GM13977 (cell line): ENCODE measurements at regions not wholly inside any gene's neighbourhood (a gene's known extent, or its start where the extent isn't known, plus 50 kb on each side); places are given as distances from the start of the nearest gene placed in this dataset.
"Not testable (repeated sequence)": the region's sequence is repeated elsewhere in the genome, so short reads cannot be mapped to it uniquely, and the experiment has no call there.

Experiments
- DNase-seq: peaks from one replicate; pipeline ENCODE4 v3.0.0; 2012; ENCODE audit warnings: low spot score
- in situ Hi-C: fragments of 300-500 bp; cut with MboI; formaldehyde crosslinking; loops from one replicate; pipeline ENCODE4 v1.12.0; 2022; ENCODE audit warnings: low sequenced_read_pairs, low pct_unique_long_range_greater_than_20kb, mixed read lengths, inconsistent platforms; ENCODE audit not compliant: unreplicated experiment
- TF ChIP-seq, protein P1 (sequence below): IDR thresholded peaks from 2 replicates; pipeline ENCODE4 v1.5.1; 2012; ENCODE audit warnings: mild to moderate bottlenecking, control low read depth; ENCODE audit not compliant: insufficient read depth; ENCODE audit errors: extremely low read depth, missing control alignments

DNA sequence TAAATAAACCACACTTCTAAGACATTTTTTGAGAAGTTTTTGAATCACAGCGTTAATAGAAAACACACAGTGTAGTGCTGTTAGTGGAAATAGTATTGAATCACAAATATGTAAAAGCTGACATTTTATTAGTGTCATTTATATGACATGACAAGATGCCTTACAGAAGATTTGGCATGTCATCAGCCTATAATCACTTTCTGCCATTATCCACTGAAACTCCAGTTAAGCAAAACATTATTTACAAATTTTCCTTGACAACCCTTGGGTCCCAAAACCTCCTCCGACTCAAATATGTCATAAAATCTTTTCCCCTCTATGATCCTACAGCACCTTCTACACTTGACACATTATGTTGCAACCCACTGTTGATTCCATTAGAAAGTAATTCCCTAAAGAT lies 376.9 kb upstream of the LRFN5 start:
- no peak for DNase-seq
- in situ Hi-C loops, result no loop called here
- TF ChIP-seq, protein P1, sequence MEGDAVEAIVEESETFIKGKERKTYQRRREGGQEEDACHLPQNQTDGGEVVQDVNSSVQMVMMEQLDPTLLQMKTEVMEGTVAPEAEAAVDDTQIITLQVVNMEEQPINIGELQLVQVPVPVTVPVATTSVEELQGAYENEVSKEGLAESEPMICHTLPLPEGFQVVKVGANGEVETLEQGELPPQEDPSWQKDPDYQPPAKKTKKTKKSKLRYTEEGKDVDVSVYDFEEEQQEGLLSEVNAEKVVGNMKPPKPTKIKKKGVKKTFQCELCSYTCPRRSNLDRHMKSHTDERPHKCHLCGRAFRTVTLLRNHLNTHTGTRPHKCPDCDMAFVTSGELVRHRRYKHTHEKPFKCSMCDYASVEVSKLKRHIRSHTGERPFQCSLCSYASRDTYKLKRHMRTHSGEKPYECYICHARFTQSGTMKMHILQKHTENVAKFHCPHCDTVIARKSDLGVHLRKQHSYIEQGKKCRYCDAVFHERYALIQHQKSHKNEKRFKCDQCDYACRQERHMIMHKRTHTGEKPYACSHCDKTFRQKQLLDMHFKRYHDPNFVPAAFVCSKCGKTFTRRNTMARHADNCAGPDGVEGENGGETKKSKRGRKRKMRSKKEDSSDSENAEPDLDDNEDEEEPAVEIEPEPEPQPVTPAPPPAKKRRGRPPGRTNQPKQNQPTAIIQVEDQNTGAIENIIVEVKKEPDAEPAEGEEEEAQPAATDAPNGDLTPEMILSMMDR, result no peak

DNA sequence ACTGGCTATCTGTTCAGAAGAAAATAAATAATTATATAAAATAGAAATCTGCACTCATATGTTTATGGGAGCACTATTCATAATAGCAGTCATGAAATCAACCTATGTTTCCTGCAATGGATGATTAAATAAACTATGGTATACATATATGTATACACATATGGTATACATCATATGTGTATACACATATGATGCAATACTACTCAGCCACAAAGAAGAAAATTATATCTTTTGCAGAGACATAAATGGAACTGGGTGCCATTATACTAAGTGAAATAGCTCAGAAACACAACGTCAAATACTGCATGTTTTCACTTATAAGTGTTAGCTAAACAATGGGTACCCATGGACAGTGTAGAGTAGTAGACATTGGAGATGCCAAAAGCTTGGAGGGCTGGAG lies 381.2 kb upstream of the LRFN5 start:
- TF ChIP-seq, protein P1, result no peak
- DNase-seq, result no peak
- in situ Hi-C loops, result no loop called here

DNA sequence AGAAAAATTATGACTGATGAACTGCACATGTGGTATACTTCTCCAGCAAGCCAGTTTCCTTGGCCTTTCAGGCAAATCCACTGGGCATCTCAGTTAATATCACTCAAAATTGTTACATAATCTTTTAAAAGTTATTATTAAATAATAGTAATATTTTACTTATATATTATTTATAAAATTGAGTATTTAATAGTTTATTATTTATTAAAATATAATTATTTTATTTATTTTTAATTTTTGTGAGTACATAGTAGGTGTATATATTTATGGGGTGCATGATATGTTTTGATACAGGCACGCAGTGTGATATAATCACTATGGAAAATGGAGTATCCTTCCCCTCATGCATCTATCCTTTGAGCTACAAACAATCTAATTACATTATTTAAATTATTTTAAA lies 384.1 kb upstream of the LRFN5 start:
- TF ChIP-seq, protein P1, result no peak
- in situ Hi-C loops, result no loop called here
- DNase-seq, result no peak

DNA sequence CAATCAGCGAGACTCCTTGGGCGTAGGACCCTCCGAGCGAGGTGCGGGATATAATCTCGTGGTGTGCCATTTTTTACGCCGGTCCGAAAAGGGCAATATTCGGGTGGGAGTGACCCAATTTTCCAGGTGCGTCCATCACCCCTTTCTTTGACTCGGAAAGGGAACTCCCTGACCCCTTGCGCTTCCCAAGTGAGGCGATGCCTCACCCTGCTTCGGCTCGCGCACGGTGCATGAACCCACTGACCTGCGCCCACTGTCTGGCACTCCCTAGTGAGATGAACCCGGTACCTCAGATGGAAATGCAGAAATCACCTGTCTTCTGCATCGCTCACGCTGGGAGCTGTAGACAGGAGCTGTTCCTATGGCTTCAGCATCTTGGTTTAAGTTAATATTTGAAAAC lies 391.7 kb upstream of the LRFN5 start:
- in situ Hi-C loops, DNase-seq: not testable (repeated sequence)

DNA sequence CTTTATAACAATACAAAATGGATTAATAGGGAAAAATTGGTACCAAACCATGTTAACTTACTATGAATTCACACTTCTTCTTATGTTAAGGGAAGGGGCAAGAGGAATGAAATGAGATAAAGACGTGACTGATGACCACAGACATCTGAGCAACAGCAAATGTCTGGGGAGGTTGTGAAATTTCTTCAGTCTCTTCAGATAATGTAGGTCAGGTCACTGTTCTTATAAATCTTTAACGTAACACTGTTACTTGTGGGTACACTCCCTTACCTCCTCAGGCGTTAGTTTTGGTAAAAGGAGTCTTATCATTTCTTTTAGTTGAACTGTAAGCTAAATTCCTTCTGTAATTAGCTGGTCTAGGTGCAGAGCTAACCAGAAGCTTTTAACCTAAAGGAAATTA lies 405.0 kb upstream of the LRFN5 start:
- in situ Hi-C loops, result no loop called here
- TF ChIP-seq, protein P1, result no peak
- no peak for DNase-seq

DNA sequence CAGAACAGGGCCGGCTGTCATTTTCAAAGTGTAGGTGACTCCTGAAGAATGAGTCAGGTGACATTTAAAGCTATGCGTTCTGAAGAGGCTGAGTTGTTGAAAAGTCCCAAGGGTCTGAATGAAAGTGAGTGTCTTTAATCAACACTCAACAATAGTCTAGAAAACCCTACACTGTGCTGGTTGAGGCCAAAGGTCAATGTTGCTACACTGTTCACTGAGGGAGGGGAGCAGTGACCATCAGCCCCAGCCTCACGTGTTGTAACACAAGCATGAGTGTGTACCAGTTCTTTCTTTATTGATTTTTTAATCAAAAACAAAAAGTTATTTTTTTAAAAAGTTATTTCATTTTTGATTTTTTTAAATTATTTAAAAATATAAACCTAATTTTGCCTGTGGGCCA lies 418.8 kb upstream of the LRFN5 start:
- no peak for DNase-seq
- in situ Hi-C loops, result no loop called here
- TF ChIP-seq, protein P1, result no peak

DNA sequence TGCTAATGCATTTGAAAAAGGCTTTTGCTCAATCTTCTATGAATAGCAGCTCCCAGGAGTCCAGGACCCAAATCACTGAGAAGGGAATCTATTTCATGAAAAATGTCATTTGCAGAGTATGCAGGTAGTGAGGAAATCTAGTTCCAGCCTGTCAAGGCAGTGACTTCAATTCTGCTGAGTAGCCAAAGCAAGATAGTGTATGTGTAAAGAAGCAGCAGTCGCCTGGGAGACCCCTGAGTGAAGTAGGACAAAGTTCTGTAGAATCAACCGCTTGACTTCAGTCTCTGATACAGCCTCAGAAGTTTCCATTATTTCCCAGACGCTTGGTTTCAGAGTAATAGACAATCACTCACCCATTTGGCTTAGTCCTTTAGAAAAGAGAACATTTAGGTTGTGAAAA lies 435.6 kb upstream of the LRFN5 start:
- in situ Hi-C loops, result no loop called here
- TF ChIP-seq, protein P1, result no peak
- DNase-seq, result no peak
